HG03342 (cell line): ENCODE measurements at regions not wholly inside any gene's neighbourhood (a gene's known extent, or its start where the extent isn't known, plus 50 kb on each side); places are given as distances from the start of the nearest gene placed in this dataset.

Experiments used
- ATAC-seq: cut with Tn5 transposase; IDR thresholded peaks from one replicate; pipeline ENCODE4 v1.9.1; 2021; ENCODE audit warnings: mild to moderate bottlenecking, moderate library complexity; ENCODE audit not compliant: unreplicated experiment

DNA sequence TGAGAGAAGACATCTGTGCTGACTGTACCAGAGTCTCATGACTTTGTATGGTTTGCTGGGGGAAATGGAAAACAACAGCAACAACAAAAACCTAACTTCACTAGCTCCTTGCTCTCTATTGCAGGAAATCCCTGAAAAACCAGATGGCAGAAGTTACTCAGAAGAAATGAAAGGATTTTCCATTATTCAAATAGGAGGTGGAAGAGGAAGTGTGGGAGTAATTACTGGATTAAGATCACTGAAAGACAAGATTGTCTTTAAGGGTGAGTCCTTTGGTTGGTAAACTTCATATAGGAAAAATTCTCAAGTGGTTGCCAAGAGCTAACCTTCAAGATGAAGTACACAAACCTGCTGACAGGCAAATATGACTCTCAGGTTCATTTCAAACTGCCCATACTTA is 391.9 kb upstream of the ATP2B1 start:
- ATAC-seq, result no peak

DNA sequence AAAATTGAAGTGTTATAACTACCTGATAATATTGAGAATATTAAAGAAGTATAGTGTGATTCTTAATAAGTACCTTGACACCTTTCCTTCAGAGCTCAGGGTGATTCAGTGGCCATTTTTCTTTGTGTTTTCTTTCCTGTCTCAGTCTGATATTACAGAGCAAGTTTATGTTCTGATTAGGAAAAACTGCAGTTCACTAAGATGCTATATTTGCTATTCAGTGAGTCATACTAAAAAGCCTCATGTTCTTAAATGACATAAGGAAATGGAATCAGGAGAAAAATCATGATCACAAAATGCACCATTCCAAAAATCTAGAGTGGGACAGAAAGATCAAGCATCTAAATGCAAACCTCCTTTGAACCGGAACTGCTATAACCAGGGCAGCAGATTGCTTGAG is 390.6 kb upstream of the ATP2B1 start:
- ATAC-seq, result no peak

DNA sequence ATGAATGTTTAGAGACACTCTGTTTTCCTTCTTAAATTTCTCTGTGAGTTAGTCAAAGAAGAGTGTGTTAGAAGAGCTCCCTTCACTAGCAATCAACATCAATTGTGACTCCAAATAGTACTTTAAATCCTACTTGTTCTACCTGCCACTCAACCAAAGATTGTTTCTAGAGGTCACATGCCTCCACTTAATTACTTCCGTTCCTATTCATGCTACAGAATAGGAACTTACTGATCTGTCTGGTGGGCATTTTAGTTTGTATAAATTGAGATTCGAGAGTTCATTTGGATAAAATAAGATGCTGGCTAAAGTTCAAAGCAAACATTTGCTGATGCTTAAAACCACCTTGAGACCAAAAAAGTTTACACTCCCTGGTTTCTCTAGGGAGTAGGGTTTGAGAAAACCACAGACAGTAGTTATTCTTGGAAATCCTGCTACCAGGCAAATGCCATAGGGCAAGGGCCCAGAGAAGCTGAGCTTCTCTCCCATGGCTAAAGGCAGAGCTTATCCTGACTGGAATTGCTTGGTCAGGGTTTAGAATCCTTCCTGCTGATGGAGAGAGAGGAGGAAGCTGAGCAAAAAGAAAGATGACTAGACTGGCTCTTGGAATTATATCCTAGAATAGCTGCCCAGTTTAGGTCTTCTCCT is 389.6 kb upstream of the ATP2B1 start:
- no peak for ATAC-seq

DNA sequence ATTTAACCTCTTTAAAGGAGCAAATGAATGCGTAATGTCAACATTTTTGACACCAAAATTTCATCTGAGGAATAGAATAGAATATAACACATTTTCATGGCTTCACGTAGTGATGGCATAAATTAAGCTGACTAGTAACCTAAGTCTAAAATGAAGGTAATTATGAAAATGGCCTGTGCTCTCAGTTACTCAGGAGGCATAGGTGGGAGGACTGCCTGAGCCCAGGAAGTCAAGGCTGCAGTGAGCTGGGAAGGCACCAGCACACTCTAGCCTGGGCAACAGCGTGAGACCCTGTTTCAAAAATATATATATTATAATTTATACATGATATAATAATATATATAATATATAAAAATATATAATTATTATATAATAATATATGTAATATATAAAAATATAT is 383.2 kb upstream of the ATP2B1 start:
- ATAC-seq, result no peak

DNA sequence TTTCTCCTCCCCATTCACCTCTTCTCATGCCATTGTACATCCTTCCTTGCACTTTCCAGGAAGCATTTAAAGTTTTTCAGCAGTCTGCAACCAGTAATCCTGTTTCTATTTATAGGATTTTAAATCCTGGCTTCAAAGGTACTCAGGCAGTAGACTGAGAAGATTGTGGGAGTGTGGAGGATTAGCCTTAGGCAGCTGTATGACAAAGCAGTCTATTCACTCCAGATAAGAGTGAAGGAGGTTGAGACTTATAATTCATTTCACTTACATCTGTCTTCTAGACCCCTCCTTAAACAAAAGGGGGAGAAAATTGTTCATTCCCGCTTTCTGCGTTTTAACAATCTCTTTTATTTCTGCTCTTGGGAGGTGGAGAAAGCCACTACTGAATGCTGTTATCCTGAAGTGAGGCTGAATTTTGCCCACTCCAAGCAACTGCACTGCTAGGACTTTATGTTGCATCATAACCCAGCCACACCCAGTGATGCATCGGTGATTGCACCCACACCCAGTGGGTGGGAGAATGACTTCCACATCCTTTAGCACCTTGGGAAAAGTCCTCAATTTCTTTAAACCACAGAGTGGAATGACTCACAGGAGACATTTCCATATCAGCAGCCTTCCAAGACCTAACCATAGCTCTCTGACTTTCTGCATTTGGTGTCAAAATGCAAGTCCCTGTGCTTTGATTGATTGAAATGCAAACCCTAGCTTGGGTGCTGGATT is 382.5 kb upstream of the ATP2B1 start:
- no peak for ATAC-seq

DNA sequence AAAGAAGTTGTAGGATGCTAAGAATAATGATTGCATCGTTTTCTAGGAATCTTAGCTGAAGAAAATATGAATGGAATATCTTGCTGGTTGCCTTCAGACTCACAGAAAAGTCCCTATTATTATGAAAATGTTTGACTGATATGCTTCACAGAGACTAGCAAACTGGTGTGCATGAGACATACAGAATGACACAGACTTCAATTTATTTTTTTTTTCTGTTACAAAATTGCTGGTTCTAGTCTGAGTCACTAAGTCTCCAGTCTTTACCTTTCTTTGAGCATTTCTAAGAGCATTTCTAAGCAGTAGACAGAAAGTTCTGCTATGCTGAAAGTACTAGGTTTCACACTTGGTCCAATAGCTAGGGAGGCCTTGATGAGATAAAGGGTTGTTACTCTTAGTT is 377.6 kb upstream of the ATP2B1 start:
- ATAC-seq, result no peak

DNA sequence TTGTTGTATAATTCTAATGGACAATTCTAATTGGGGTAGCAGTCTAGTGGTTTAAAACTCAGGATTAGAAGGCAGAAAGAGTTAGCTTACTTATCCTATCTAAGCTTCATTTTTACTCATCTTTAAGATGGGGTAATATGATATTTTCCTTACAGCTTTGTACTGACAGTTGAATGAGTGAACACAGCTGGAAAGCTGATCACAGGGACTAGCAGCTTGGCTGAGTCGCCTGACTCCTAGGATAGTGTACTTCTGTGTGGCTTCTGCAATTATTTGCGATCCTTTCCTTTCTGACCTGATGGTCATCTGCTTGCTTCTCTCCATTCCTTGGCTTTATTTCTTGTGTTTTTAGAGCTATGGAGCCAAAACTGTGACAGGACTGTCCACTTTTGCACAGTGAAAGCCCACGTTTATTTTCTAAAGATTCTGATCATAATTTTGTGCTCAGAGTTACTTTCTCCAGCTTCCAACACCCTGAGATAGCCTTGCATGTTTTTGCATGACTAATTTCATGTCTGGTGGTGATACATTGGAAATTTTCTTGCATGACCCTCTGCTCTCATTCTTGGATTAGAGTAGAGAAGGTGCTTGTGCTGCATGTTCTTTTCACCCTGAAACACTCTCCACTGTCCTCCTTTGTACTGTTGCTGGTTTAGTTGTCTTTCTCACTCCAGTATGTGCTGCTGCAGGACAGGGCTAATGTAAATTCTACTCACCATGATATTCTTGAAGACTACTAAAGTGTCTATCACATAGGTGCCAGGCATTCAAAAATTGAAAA is 377.0 kb upstream of the ATP2B1 start:
- ATAC-seq, result no peak

DNA sequence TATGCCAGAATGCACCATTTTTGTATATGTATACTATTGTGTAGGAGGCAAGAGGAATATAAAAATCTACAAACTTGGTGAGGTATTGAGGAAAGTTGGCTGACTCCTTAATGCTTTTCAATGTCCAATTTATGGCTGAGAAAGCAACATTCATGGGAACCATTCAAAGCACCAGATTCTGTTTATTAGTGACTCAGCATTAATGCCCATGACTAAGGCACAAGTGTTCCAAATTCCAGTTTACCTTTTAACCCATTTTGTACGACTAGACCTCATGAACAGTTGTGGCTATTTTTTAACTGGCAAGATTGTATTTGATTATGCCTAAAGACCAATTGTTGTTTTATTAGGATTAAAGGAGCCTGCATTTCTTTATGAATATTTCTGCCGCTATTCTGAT is 375.4 kb upstream of the ATP2B1 start:
- no peak for ATAC-seq

DNA sequence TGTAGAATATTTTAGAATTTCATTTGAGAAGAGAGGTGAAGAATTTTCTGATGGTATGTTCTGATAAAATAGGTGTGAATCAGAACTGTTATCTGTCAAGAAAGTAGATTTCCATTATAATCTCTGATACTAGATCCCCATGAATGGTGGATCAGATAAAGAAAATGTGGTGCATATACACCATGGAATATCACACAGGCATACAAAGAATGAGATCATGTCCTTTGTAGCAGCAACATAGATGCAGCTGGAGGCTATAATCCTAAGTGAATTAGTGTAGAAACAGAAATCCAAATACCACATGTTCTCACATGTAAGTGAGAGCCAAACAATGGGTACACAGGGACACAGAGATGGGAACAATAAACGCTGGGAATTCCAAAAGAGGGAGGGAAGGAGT is 372.0 kb upstream of the ATP2B1 start:
- ATAC-seq, result no peak

DNA sequence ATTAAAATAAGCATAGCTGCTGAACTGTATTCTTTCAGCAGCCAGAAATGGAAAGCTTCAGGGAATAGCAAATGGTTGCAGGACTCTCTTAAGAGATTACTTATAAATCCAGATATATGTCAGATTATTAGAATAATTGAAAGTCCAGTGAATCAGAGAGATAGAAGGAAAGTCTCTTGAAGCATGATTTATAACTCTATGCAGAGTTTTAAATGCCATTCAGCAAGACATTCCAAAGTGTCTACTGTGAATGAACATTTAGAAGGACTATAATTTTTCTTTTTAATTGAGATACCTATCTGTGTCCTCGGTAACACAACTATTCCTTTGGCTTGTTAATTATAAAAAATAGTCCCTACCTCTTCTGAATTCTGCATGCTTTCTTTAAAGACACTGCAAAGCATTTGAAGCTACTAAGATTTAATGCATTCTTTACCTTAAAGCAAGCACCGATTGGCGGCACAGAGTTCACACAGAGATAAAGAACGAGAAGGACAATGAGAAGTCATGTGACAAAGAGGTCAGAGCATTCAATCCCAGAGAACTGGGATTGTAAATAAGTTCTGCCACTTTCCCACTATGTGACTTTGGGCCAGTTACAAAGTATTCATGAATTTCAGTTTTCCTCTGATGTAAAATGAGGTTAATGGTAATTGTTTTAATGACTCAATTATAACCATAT is 371.0 kb upstream of the ATP2B1 start:
- ATAC-seq, result no peak

DNA sequence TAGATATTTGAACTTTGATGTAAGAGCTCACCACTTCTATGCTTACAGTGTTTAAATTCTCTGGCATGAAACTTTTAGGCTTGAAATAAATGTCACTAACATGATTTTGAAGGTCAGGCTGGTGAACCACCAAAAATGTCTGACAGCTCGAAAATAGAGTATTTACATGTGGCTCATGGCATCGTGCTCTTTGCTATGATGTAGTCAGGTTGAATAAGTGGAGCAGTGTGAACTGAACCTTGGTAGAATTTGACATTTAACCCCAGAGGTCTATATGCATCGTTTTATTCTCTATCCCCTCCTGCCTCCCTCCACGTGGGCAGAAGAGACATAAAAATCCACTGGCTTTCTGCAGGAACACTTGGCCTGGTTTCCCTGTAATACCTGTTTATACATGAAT is 369.7 kb upstream of the ATP2B1 start:
- ATAC-seq, result no peak

DNA sequence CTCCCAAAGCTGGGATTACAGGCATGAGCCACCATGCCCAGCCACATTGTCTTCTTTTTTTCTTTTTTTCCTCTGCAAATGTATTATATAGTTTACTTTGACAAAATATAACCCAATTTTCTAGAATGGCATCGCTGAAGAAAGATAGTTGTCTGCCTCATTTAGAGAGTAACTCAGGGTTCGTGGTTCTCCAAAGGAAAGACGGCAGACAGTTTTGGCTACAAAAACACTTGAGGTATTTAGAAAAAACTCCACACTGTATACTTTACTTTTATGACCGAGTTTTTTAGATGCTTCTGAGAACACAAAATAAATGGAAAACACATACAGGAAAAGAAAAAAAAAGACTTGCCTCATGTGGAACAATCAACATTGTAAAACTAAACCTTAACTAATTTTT is 369.1 kb upstream of the ATP2B1 start:
- no peak for ATAC-seq

DNA sequence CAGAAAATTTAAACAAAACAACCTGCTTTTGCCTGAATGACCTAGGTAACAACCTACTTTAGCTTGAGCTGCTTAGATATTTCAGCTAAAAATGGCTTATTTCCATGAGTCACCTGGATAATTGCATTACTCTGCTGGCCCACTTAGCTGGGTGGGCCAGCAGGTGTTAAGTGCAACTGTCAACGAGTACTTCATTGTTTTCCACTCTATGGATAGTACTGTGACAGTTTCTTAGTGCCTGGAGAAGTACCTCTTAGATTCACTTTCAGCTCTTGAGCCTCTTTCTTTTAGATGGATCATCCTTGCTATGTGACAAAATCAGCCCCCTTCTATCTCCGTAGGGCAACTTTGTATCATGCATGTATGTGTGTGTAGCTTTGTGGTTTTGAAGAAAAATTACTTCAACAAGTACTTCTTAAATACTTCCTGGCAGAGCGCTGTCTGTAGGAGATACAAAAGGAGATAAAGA is 368.2 kb upstream of the ATP2B1 start:
- ATAC-seq, result no peak

DNA sequence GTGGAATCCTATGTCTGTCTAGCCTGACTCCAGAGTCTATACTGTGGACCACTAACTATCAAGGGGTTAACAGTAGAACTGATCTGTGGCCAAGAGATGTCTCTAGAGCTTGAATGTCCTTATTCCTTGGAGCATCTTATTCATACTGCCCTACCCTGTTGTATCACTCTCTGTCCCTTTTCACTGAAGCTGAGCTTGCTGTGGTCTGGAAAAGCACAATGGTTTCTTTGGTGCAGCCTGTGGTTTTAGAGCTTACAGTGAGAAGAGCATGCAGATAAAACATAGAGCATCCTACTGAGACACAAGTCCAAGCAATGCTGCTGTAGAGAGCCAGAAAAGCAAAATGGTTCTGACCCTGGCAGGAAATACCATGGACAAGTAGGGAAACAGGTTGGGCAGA is 367.0 kb upstream of the ATP2B1 start:
- no peak for ATAC-seq

DNA sequence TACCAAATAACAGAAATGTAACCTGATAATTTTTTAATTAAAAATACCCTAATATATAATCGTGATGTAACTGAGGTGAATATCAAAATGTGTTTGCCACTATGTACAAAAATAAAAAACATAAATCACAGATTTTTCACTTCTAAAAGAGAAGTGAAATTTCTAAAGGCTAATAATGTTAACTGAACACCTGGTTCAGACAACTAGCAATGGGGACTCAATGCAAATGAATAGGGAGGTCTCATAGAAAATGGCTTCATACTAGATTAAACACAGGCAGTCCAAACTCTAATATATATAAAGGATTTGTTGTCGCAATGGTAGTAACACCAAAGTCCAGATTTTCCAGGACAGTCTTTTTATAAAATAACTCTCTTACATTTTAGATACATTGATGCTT is 365.4 kb upstream of the ATP2B1 start:
- peak; percentile 62 for ATAC-seq

DNA sequence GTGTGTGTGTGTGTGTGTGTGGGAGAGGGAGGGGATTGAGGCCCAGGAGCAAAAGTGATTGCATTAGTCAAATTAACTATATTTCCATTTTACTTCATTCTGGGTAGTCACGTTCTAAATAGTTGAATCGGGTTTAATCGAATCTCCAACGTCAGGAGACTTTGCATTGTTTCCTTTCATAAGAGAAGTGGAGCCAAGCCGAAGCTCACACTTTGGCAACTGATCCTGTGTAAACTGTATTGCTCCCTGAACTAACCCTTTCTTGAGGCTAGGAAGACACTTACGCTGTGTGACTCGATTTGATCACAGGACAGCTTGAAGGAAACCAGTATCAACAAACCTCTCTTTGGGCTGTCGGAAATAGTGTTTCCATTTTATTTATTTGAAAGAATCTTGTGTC is 363.4 kb upstream of the ATP2B1 start:
- ATAC-seq, result no peak

DNA sequence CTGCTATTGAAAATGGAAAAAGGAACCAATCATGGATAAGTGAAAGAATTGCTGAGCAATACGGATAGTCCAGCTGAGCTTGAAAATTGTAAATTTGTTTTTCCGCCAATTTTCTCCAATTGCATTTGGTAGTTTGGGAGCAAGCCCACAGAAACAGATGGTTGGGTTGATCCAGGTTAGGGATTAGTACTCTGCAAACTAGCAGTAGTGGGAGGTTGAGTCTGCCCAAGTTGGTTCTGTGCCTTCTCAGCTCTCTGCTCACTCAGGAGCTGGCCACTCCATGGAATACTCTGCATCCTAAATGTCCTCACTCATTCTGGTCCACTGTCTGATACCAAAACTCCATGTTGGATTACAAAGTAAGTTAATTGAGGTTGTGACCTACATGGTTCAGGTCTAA is 361.1 kb upstream of the ATP2B1 start:
- ATAC-seq, result no peak

DNA sequence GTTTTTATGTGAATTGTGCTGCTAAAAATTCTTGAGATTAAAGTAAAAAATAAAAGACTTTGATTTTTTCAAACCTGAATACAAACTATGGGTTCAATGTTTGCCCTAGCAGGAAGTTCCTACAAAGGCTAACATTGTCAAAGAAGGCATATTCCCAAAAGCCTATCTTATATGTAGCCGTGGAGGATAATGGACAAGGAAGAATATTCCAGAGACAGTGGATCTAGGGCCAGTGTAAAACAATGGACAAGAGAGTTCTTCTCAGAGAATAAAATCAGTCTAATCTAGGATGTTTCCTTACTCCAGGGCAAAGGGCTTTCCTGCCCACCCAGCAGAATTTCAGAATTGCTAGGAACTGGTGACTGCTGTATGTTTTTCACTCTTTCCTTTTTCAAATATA is 359.2 kb upstream of the ATP2B1 start:
- ATAC-seq, result no peak

DNA sequence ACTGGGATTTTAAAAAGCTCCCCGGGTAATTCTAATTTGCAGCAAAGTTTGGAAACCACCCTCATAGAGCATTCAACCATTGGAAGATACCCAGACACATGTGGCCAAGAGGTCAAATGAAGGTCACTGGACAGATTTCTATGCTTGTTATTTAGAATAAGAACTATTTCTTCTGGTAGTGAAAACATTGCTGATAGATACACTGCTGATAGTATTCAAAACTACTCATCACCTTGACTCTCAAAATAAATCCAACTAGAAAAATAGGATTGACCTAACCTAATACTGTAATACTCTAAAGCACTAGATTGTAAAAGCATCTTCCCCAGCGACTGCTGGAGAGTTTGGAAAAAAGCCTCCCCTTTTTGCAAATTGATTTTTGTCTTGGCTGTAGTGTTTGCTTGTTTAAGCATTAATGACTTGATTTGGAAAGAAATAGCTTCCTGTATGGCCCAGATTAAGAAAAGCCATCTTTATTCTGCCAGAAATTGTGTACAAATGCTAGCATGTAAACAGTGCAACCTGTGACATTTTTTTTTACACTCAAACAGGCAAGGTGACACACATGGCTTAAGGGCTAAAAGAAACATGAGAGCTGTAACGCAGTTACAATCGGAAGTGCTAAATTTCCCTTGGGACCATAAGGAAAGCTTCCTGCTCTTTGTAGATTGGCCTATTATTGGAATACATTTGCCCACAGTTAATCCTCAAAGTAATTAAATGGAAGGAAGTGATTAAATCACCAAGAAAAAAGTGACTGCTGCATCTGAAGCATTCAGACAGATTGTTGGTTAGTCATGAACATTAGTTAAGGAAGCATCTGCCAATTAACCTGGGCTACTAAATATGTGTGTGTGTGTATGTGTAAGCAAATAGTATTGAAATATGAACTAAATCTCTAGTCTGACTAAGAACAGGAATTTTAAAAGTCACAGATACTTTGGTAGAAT is 356.5 kb upstream of the ATP2B1 start:
- no peak for ATAC-seq

DNA sequence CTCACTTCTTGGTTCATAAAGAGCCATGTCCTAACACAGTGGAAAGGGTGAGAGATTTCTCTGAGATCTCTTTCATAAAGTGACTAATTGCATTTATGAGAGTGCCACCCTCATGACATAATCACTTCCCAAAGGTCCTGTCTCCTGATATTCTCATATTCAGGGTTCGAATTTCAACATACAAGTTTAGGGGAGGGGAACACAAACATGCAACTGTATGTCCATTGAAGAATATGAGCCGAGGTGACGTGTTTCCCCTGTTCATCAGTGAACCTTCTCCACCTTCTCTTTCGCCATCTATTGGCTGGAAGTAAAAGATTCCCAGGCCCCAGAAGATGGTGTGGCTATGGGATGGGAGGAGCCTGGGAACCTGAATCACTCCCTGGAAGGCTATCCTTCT is 354.2 kb upstream of the ATP2B1 start:
- ATAC-seq, result no peak
